GM21360 (cell line): ENCODE measurements at regions not wholly inside any gene's neighbourhood (a gene's known extent, or its start where the extent isn't known, plus 50 kb on each side); places are given as distances from the start of the nearest gene placed in this dataset.
"Not testable (repeated sequence)": the region's sequence is repeated elsewhere in the genome, so short reads cannot be mapped to it uniquely, and the experiment has no call there.

ENCODE experiments used
- ATAC-seq: cut with Tn5 transposase; IDR thresholded peaks from one replicate; pipeline ENCODE4 v1.9.1; 2021; ENCODE audit warnings: mild to moderate bottlenecking, moderate library complexity; ENCODE audit not compliant: unreplicated experiment

DNA sequence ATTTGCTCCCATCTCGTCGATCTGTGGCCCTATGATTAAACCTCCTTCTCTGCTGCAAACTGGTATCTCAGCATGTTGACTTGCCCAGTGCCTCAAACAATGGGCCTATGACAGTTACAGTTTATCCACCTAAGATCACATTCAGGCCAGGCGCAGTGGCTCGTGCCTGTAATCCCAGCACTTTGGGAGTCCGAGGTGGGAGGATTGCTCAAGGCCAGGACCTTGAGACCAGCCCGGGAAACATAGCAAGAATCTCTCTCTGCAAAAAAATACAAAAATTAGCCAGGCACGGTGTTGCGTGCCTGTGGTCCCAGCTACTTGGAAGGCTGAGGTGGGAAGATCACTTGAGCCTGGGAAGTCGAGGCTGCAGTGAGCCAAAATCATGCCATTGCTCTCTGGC, 79.8 kb upstream of the ADGRL1 start:
- not testable (repeated sequence) for ATAC-seq

DNA sequence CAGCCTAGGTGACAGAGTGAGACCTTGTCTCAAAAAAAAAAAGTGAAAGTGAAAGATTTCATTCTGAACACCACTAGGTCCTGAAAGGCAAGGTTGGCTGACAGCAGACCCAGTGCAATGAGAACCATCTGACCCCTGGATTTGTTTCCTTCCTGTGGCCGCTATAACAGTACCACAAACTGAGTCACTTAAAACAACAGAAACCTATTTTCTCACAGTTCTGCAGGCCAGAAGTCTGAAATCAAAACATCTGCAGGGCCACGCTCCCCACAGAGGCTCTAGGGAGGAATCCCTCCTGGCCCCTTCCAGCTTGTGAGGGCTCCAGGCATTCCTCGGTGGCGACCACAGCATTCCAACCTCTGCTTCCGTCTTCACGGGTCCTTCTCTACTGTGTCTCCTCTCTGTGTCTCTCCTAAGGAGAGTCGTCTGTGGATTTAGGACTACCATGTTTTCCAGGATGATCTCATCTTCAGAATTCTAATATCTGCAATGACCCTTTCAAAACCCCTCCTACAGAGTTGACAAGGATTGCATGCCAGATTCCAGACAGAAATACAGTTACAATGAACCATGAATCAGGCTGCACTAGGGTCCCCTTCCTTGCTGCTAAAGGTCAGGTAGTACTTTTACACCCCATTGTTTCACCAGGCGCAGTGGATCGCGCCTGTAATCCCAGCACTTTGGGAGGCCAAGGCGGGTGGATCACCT, 78.0 kb upstream of the ADGRL1 start:
- peak; percentile 52 for ATAC-seq

DNA sequence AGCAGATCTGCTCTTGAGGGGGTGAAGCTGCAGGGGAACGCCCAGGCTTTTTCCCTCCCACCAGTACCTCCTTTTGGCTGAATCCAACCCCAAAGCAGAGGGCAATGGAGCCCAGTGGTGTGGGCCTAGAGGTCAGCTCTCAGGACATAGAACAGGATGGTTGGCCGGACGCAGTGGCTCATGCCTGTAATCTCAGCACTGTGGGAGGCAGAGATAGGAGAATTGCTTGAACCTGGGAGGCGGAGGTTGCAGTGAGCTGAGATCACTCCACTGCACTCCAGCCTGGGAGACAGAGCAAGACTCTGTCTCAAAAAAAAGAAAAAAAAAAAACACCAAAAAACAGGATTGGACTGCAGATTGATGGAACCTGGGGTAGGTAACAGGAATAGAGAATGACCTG, 73.3 kb upstream of the ADGRL1 start:
- ATAC-seq: not testable (repeated sequence)

DNA sequence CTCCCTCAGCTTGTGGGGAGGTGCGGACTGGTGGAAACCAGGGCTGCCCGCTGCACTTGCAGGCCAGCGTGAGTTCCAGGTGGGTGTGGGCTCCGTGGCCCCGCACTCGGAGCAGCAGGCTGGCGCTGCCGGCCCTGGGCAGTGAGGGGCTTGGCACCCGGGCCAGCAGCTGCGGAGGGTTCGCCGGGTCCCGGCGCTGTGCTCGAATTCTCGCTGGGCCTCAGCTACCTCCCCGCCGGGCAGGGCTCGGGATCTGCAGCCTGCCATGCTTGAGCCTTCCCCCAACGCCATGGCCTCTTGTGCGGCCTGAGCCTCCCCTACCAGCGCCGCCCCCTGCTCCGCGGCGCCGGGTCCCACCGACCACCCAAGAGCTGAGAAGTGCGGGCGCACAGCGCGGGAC, 71.6 kb upstream of the ADGRL1 start:
- no peak for ATAC-seq

DNA sequence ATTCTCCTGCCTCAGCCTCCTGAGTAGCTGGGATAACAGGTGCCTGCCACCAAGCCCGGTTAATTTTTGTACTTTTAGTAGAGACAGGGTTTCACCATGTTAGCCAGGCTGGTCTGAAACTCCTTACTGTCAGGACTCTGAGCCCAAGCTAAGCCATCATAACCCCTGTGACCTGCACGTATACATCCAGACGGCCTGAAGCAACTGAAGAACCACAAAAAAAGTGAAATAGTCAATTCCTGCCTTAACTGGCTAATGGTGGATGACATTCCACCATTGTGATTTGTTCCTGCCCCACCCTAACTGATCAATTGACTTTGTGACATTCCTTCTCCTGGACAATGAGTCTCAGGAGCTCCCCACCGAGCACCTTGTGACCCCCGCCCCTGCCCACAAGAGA, 69.9 kb upstream of the ADGRL1 start:
- not testable (repeated sequence) for ATAC-seq

DNA sequence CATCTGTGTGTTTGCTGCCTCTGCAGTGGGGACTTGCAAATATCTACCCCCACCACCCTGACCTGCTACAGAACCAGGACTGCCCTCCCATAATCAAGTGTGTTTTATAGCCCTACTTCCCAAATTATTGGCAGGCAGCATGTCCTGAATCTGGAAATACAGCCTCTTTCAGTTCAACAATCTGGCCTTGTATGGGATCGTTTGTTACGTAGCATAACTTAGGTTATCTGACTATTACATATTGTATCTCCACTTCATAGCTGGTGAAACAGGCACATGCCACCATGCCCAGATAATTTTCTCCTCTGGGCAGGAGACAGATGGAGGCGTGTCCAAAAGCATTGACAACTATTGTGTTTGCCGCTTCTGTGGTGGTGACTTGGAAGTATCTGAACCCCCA, 66.7 kb upstream of the ADGRL1 start:
- ATAC-seq: no peak

DNA sequence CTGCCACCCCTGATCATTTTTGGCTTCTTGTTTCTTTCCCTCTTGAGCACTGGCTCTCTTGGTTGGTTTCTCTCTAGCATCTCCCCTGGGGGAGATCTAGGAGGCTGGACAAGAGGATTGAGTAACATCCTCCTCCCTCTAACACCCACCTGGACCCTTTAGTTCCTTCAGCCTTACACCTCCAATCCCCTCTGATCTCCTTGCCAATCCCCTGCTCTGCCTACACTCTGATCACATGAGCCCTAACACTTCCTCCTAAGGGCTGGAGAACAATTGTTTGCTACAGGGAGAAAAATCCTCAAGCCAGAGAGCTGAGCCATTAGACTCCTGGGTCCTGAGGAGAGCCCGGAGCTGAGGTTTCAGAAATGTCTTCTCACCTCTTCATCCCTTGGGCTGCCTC, 65.9 kb upstream of the ADGRL1 start:
- ATAC-seq: no peak

DNA sequence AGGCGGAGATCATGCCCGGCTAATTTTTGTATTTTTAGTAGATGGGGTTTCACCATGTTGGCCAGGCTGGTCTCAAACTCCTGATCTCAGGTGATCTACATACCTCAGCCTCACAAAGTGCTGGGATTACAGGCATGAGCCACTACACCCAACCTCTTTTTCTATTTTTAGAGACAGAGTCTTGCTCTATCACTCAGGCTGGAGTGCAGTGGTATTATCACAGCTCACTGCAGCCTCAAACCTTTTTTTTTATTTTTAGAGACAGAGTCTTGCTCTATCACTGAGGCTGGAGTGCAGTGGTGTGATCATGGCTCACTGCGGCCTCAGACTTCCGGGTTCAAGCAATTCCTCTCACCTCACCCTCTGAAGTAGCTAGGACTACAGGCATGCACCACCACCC, 64.6 kb upstream of the ADGRL1 start:
- ATAC-seq: not testable (repeated sequence)

DNA sequence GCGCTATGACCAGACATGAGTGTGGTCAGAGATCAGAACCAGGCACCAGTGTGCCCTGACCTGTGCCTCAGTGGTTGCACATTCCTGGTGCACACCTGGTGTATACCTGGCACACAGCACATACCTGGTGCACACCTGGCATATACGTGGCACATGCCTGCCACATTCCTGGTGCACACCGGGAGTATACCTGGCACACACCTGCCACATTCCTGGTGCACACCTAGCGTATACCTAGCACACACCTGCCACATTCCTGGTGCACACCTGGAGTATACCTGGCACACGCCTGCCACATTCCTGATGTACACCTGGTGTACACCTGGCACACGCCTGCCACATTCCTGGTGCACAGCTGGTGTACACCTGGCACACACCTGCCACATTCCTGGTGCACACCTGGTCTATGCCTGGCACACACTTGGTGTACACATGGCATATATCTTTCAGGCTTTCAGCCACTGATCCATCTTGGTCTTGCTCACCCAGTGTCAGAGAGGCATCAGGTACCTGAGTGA, 61.3 kb upstream of the ADGRL1 start:
- ATAC-seq: no peak

DNA sequence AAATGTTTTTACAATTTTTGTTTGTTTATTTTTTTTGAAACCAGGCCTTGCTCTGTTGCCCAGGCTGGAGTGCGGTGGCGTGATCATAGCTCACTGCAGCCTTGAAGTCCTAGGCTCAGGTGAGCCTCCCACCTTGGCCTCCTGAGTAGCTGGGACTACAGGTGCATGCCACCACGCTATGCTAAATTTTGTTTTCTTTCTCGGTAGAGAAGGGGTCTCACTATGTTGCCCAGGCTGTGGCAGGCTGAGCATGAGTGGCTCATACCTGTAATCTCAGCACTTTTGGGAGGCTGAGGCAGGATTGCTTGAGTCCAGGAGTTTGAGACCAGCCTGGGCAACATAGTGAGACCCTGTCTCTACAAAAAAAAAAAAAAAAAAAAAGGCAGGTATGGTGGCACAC, 60.2 kb upstream of the ADGRL1 start:
- ATAC-seq: not testable (repeated sequence)

DNA sequence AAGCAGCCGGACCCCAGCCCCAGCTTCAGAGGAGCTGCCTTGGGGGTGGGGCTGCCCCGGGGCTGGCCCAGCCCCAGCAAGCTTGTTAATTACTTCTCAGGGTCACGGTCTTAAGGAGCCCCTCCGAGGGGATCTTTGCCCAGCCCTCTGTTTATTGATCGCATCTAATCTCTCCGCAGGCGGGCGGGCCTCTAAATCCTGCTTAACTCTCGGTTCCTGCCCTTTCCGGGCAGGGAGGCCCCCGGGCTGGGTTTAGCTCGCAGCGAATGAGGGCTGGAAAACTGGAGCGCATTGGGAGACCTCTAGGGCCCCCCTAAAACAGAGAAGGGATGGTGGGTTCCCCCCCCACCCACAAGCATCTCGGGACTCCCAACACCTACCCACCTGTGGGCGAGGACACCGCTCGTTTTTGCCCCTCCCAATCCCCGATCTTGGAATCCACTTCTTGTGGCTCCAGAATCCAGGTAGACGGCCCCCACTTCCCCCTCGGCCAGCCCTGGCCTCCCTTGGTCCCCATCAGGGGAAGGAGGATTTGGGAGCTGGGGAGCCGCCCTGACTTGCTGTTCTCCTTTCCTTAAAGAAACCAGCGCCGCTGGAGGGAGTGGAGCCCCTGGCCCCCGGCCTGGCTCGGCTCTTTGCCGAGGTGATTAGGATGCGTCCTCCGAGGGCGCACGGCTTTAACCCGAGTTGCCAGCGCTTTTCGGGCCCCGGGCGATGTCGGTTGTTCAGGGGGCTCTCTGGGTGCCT, 59.5 kb upstream of the ADGRL1 start:
- no peak for ATAC-seq

DNA sequence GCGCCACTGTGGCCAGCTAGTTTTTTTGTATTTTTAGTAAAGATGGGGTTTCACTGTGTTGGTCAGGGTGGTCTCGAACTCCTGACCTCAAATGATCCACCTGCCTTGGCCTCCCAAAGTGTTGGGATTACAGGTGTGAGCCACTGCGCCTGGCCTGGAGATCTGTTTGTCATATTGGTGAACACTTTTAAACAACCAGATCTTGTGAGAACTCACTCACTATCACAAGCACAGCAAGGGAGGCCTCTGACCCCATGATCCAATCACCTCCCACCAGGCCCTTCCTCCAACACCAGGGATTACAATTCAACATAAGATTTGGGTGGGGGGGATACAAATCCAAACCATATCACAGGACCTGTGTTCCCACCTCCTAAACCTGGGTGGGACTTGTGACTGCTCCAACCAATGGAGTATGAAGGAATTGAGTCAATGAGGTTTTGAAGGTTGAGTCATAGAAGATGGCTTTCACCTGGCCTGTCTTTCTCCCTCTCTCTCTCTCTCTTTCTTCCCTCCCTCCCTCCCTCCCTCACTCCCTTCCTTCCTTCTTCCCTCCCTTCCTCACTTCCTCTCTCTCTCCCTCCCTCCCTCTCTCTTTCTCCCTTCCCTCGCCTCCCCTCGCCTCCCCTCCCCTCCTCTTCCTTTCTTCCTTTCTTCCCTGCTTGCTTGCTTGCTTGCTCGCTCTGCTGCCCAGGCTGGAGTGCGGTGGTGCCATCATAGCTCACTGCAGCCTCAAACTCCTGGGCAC, 50.1 kb upstream of the ADGRL1 start:
- ATAC-seq: not testable (repeated sequence)
